ENCODE measurements at regions not wholly inside any gene's neighbourhood (a gene's known extent, or its start where the extent isn't known, plus 50 kb on each side); places are given as distances from the start of the nearest gene placed in this dataset.
"Not testable (repeated sequence)": the region's sequence is repeated elsewhere in the genome, so short reads cannot be mapped to it uniquely, and the experiment has no call there.

DNA sequence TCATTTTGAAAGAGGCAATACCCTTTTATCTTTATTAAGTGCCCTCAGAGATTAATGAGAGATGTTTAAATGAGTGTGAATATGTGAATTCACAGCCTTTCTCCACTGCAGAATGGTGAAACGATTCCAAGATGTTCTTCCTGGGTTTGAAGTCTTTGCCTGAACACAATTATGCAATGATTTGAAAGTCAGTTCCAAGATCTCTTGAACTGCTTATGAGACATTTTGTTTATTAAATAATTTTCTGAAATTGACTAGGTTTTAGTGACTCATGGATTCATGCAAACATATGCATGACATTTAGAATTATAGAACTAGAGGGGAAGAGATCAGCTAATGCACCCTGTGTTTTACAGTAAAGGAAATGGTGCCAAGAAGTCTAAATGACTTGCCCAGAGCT lies 118.1 kb upstream of the SLC38A2 start:
- DNase-seq (ENCODE audit: low spot score), result no peak

GRCh38 chr12:46489951-46490388 lies 117.4 kb upstream of the SLC38A2 start:
- no peak for DNase-seq (ENCODE audit: low spot score)

GRCh38 chr12:46487567-46488131 lies 115.1 kb upstream of the SLC38A2 start:
- no peak for DNase-seq (ENCODE audit: low spot score)

DNA sequence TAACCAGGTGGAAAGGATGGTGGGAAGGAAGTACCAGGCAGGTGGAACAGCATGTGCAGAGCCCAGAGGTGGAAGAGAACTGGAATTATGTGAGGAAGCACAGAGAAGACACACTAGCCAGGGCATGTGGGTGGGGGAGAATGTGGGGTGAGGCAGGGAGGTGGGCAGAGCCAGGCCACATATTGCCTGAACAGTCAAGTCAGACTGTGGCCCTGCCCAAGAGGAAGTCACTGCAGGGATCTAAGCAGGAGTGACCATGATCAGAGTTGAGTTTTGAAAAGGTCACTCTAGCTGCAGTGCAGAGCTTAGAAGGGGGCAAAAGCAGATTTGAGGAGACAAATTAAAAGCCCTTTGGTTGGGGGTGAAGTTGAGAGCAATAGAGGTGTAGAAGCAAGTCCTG lies 114.0 kb upstream of the SLC38A2 start:
- no peak for DNase-seq (ENCODE audit: low spot score)

DNA sequence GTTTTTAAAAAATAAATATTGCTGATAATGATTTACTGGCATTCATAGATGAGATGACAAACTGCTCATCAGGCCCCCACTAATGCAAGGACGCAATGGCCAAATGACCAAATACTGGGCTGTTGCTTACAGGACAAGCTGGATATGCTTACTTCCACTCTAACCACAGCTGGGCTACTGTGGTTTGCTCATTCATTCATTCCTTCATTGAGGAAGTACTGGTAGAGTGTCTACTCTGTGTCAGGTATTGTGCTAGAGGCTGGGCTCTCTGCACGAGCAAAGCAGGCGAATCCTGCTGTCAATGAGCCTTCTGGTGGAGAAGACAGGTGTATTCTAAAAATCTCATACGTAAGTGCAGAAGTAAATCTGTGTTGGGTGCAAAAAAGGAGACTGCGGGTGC lies 113.3 kb upstream of the SLC38A2 start:
- DNase-seq (ENCODE audit: low spot score), result no peak

DNA sequence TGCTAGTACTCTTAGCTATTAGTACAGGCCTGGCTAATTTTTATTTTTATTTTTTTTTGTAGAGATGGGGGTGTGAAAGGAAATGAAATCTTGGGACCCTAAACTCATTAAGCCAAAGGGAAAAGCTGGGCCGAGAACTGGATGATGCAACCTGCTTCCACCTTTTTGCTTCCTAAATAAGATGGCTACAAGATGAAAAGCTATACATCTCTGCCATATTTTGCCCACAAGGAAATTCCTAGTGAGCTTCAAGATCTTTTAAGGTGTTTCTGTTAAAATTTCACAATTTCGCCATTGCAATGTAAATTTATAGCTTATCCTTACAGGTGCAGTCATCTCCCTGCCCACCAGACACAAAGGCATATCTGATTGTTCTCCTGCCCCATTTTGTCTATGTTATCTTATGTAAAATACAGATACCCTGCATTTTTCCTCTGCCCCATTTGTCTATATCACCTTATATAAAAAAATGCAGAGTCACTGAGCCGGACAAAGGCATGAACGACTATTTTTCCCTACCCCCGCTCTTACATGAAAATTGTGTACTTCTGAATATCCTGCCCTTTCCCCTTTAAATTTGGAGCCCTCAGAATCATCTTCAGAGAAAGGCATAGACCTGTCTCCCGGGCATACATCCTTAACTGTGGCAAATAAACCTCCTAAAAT lies 112.0 kb upstream of the SLC38A2 start:
- DNase-seq (ENCODE audit: low spot score), result no peak

DNA sequence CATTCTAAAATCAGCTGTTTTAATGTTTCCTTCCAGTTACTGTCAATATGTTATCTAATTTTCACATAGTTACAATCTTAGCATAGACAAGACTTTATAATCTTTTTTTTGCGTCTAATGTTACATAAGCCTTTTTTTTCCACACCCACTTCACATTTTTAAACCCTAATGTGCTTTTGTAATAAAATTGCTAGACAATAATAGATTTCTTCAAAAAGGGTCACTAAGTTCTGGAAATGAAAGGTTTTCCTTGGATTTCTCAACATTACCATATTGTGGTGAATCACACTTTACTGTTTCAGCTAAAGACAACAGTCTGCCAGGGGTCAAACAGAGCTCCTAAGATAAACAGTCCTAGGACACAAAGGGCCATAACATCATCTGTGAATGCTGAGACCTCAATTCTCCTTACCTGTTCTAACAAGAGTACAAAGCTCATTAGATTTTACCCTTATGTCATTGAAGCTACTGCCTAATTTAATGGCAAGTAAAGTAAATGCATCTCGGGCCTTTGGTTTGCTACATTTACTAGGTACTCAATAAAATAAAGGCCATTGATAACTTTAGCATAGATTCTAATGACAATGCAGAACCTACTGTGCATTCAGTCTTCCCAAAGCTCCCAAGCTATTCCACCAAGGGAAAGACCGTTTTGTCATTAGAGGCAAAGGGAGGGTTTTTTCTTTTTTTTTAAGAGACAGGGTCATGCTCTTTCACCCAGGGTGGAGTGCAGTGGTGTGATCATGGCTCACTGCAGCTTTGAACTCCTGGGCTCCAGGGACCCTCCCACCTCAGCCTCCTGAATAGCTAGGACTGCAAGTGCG lies 111.2 kb upstream of the SLC38A2 start:
- no peak for DNase-seq (ENCODE audit: low spot score)

DNA sequence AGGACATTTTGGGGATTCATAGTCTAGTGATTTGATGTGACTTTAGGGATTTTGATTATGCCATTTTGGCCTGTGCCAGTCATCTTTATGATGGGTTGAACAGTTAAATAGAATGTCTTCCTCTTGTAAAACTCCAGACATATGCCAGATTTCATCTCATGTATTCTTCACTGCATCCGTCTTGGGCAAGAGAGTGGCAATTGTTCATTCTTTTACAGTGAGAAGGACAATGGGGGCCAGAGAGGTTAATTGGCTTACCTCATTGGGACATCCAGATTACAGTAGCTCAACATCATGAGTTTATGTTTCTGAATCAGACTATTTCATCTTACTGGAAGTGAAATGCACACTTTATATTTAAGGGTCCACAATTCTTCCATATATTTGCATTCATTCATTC lies 108.2 kb upstream of the SLC38A2 start:
- no peak for DNase-seq (ENCODE audit: low spot score)

GRCh38 chr12:46480316-46480715 lies 107.7 kb upstream of the SLC38A2 start:
- no peak for DNase-seq (ENCODE audit: low spot score)

- DNase-seq (ENCODE audit: low spot score), result no peak
Observed at GRCh38 chr12:46478123-46478522, 105.5 kb upstream of the SLC38A2 start.

- no peak for DNase-seq (ENCODE audit: low spot score)
Observed at GRCh38 chr12:46477541-46477940, 105.0 kb upstream of the SLC38A2 start.

GRCh38 chr12:46475972-46476645 lies 103.5 kb upstream of the SLC38A2 start:
- DNase-seq (ENCODE audit: low spot score), result no peak

GRCh38 chr12:46474385-46474784 lies 101.8 kb upstream of the SLC38A2 start:
- DNase-seq (ENCODE audit: low spot score), result not testable (repeated sequence)

GRCh38 chr12:46473634-46474329 lies 101.2 kb upstream of the SLC38A2 start:
- peak; percentile 67 for DNase-seq (ENCODE audit: low spot score)

DNA sequence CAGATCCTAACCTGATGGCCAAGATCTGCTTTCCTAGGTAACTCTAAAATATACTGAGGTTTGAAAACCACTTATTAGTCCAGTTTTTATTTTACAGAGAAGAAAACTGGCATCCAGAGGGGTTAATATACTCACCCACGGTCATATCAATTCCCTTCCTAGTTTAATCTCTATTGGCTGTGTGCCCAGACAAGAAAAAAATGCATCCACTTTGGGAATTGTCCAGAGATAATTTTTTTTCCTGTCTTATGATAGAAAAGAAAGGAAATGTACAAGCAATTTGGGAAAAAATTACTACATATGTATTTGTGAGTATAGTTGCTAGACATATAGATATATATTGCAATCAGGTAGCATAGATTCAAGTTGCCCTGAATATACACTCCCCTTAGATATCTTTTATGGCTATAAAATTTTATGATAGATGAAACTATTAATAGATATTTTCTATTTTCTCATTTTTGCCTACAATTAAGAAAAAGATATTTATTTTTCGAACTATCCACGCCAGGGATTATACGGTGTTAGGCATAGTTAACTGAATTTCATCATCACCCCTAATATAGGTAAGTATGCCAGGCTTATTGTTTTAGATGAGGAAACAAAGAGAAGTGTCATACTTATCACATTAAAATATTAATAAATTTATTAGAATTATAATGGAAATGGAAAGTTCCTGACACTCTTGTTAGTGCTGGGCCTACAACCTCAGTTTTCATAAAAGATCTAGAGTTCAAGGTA lies 100.5 kb upstream of the SLC38A2 start:
- DNase-seq (ENCODE audit: low spot score), result no peak

- no peak for DNase-seq (ENCODE audit: low spot score)
Observed at GRCh38 chr12:46472144-46472705, 99.7 kb upstream of the SLC38A2 start.

- DNase-seq (ENCODE audit: low spot score), result no peak
Observed at GRCh38 chr12:46471404-46471803, 98.8 kb upstream of the SLC38A2 start.

DNA sequence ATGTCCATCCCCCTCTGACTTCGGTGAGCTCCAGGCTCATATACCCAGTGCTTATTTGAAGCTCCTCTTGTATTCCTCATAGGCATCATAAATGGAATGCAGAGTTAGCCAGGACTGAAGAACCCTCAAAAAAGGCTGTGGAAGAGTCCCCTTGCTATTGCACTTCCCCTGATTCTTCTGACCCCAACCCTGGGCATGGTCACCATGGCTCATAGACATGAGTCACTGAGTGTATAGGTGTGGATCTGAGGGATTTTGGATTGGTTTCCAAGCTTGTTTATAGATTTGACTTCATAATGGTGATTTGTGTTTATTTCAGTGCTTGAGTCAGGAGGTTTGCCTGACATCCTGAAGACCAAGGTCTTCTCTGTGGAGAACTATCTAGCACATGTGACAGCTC lies 98.4 kb upstream of the SLC38A2 start:
- no peak for DNase-seq (ENCODE audit: low spot score)

GRCh38 chr12:46470036-46470627 lies 97.6 kb upstream of the SLC38A2 start:
- no peak for DNase-seq (ENCODE audit: low spot score)

DNA sequence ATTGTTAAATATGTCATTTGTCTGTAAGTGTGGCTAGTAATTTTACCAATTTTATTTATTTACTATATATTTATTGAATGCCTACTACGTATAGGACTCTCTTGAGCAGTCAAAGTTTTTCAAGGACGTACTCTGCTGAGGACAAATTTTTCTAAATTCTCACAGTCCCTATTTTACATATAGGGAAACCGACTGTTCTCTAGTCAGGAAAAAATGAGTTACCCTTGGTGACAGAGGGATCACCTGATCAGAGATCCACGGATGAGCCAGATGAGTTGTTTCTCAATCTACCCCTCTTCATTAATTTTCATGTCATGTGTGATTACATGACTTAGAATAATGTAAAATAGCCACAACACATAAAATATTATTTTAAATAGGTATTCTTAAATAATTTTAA lies 96.2 kb upstream of the SLC38A2 start:
- no peak for DNase-seq (ENCODE audit: low spot score)

- DNase-seq (ENCODE audit: low spot score), result no peak
Observed at GRCh38 chr12:46468160-46468559, 95.6 kb upstream of the SLC38A2 start.
